Neuronal stem cell (in vitro differentiated cells): ENCODE measurements at regions not wholly inside any gene's neighbourhood (a gene's known extent, or its start where the extent isn't known, plus 50 kb on each side); places are given as distances from the start of the nearest gene placed in this dataset.

Experiments
- DNase-seq: peaks from one replicate; pipeline ENCODE4 v3.0.0-alpha.2; 2013; ENCODE audit warnings: low spot score
- H2AFZ ChIP-seq: one replicate; pipeline ENCODE4 v1.6.1; 2013; ENCODE audit warnings: mild to moderate bottlenecking, low read length, inconsistent platforms
- H2AK5ac ChIP-seq: 2 replicates; pipeline ENCODE4 v1.6.1; 2013; ENCODE audit warnings: low read depth, mild to moderate bottlenecking, inconsistent platforms, low read length, moderate library complexity, mixed read lengths
- H2BK120ac ChIP-seq: 2 replicates; pipeline ENCODE4 v1.6.1; 2013; ENCODE audit warnings: low read depth, mild to moderate bottlenecking, inconsistent platforms, low read length, moderate library complexity, mixed read lengths
- H2BK12ac ChIP-seq: one replicate; pipeline ENCODE4 v1.6.1; 2013; ENCODE audit warnings: low read length, inconsistent platforms
- H2BK15ac ChIP-seq: 2 replicates; pipeline ENCODE4 v1.6.1; 2013; ENCODE audit warnings: mild to moderate bottlenecking, low read length, inconsistent platforms, mixed read lengths
- H2BK5ac ChIP-seq: one replicate; pipeline ENCODE4 v1.6.1; 2013; ENCODE audit warnings: inconsistent platforms, mild to moderate bottlenecking, low read length, moderate library complexity
- H3K14ac ChIP-seq: one replicate; pipeline ENCODE4 v1.6.1; 2013; ENCODE audit warnings: low read length, inconsistent platforms
- H3K18ac ChIP-seq: 2 replicates; pipeline ENCODE4 v1.6.1; 2013; ENCODE audit warnings: low read length, inconsistent platforms
- H3K23ac ChIP-seq: 2 replicates; pipeline ENCODE4 v1.6.1; 2013; ENCODE audit warnings: low read depth, mild to moderate bottlenecking, mixed read lengths, low read length, inconsistent platforms; ENCODE audit not compliant: poor library complexity
- H3K27ac ChIP-seq: replicated peaks from 3 replicates; pipeline ENCODE4 v1.5.1; 2013; ENCODE audit warnings: low read length, inconsistent platforms
- H3K27me3 ChIP-seq, 3 experiments: 2 replicates each; pipeline ENCODE4 v1.6.1; 2013; ENCODE audit warnings: low read length in 3 of 3, mild to moderate bottlenecking in 2 of 3, inconsistent platforms in 1 of 3, low read depth in 1 of 3, mixed read lengths in 1 of 3, moderate library complexity in 1 of 3; ENCODE audit not compliant: control insufficient read depth in 3 of 3, insufficient read depth in 3 of 3
- H3K36me3 ChIP-seq, 2 donors: replicated peaks in 1 of 2; 2 replicates each; pipeline ENCODE4 v1.6.1; 2013; ENCODE audit warnings: low read length in 2 of 2; ENCODE audit not compliant: control insufficient read depth in 2 of 2, insufficient read depth in 2 of 2
- H3K4ac ChIP-seq: 2 replicates; pipeline ENCODE4 v1.6.1; 2013; ENCODE audit warnings: inconsistent platforms, mild to moderate bottlenecking, low read length, moderate library complexity
- H3K4me1 ChIP-seq, 2 donors: 1 replicate in 1 of 2; 2 replicates in 1 of 2; pipeline ENCODE4 v1.6.1; 2013; ENCODE audit warnings: low read length in 2 of 2, low read depth in 1 of 2; ENCODE audit not compliant: control insufficient read depth in 2 of 2, insufficient read depth in 1 of 2
- H3K4me2 ChIP-seq: one replicate; pipeline ENCODE4 v1.6.1; 2013; ENCODE audit warnings: mild to moderate bottlenecking, low read length, inconsistent platforms; ENCODE audit not compliant: insufficient read depth, poor library complexity, severe bottlenecking
- H3K4me3 ChIP-seq, 2 donors: 2 replicates each; pipeline ENCODE4 v1.5.1; 2013; ENCODE audit warnings: low read length in 2 of 2, mild to moderate bottlenecking in 2 of 2, inconsistent platforms in 1 of 2, moderate library complexity in 1 of 2
- H3K79me1 ChIP-seq: one replicate; pipeline ENCODE4 v1.6.1; 2013; ENCODE audit warnings: low read depth, mild to moderate bottlenecking, inconsistent platforms, low read length, moderate library complexity
- H3K9ac ChIP-seq: one replicate; pipeline ENCODE4 v1.6.1; 2013; ENCODE audit warnings: mild to moderate bottlenecking, low read depth, low read length, inconsistent platforms; ENCODE audit not compliant: poor library complexity
- H3K9me3 ChIP-seq, 2 donors: replicated peaks in 1 of 2; 2 replicates each; pipeline versions ENCODE3 to v1.6.1; 2013; ENCODE audit warnings: low read length in 2 of 2, mild to moderate bottlenecking in 2 of 2, inconsistent platforms in 1 of 2, low read depth in 1 of 2, mixed read lengths in 1 of 2, moderate library complexity in 1 of 2; ENCODE audit not compliant: control insufficient read depth in 2 of 2, insufficient read depth in 1 of 2
- H4K8ac ChIP-seq: one replicate; pipeline ENCODE4 v1.6.1; 2013; ENCODE audit warnings: low read depth, mild to moderate bottlenecking, inconsistent platforms, low read length, moderate library complexity
- H4K91ac ChIP-seq: one replicate; pipeline ENCODE4 v1.6.1; 2013; ENCODE audit warnings: low read length, low read depth, mild to moderate bottlenecking, inconsistent platforms; ENCODE audit not compliant: poor library complexity
- WGBS, 2 donors: extraction: QIAGEN DNeasy Blood & Tissue Kit; methylation state at CpG; one replicate each; pipeline ENCODE4 v1.1.7; 2013; ENCODE audit warnings: missing lambda C conversion rate in 2 of 2, mixed read lengths in 1 of 2; ENCODE audit not compliant: insufficient read length in 2 of 2, insufficient replicate concordance in 1 of 2; ENCODE audit errors: extremely low coverage in 2 of 2; 5-methylcytosine and 5-hydroxymethylcytosine counted together

DNA sequence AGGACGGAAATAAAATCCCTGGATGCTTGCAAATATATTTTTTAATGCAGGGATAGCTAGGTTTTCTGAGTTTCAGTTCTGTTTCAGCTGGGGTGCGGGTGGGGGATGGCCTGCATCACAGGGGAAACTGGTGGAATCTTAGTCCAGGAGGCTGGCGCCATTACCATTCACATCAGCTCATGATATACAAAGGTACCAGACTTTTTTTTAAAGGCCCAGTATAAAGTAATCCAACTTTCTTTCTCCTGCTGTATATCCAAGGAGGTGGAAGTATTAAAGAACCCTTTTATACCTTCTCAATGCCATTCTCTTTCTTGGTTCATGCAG lies 343.8 kb downstream of the KCNRG start:
- H3K9ac ChIP-seq, result no peak overlapping the region
- H2BK120ac ChIP-seq, result no peak overlapping the region
- no peak overlapping the region for H2BK15ac ChIP-seq
- H3K18ac ChIP-seq, result no peak overlapping the region
- no peak overlapping the region for H3K23ac ChIP-seq
- peaks cover 0 to 6% of the 10 kb centered on the region in 2 donors for H3K4me1 ChIP-seq
- no peaks in the 10 kb centered on the region for H3K27me3 ChIP-seq
- no peaks in the 10 kb centered on the region for H3K79me1 ChIP-seq
- H3K9me3 ChIP-seq, result no peaks in the 10 kb centered on the region
- H2AFZ ChIP-seq, result no peak overlapping the region
- H3K27ac ChIP-seq, result no peak overlapping the region
- no peak for DNase-seq
- no peak overlapping the region for H4K91ac ChIP-seq
- no peak overlapping the region for H2AK5ac ChIP-seq
- H3K4me3 ChIP-seq, result no peak overlapping the region
- H4K8ac ChIP-seq, result no peak overlapping the region
- no peak overlapping the region for H3K4me2 ChIP-seq
- no peaks in the 10 kb centered on the region for H3K36me3 ChIP-seq
- WGBS, 2 donors, result no CpG with 5 or more reads among the region's 3 CpGs
- no peak overlapping the region for H3K14ac ChIP-seq
- no peak overlapping the region for H2BK12ac ChIP-seq
- H2BK5ac ChIP-seq, result no peak overlapping the region
- no peak overlapping the region for H3K4ac ChIP-seq

DNA sequence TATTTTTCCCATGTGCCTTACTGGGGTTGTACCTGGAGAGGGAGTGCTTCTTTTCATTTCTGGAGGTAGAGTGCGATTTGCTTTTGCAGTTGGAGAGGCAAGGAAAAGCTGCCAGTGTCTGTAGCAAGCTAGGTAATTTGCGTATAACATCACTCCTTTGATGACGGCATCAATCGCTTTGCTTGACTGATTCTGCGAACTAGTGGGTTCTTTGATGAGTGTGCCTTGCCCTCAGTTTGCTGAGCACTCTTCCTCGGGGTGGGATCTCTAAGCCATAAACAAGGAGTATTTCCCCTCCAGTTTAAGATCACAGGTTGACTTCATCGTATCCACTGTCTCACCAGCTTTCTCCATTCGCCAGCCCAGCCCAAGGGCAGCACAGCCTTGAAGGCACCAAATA lies 344.5 kb downstream of the KCNRG start:
- Histone ChIP-seq H3K18ac (no peak overlapping the region), H3K9ac (no peak overlapping the region), H3K4me1 (peaks cover 0 to 5% of the 10 kb centered on the region in 2 donors), H4K8ac (no peak overlapping the region), H3K4me3 (no peak overlapping the region), H2AFZ (no peak overlapping the region), H3K9me3 (no peaks in the 10 kb centered on the region), H3K27ac (no peak overlapping the region), H2BK5ac (no peak overlapping the region), H3K4ac (no peak overlapping the region), H3K4me2 (no peak overlapping the region), H4K91ac (no peak overlapping the region), H3K27me3 (no peaks in the 10 kb centered on the region), H2BK120ac (no peak overlapping the region), H3K36me3 (no peaks in the 10 kb centered on the region), H3K79me1 (no peaks in the 10 kb centered on the region), H3K14ac (no peak overlapping the region), H2AK5ac (no peak overlapping the region), H2BK15ac (no peak overlapping the region), H3K23ac (no peak overlapping the region), H2BK12ac (no peak overlapping the region)
- WGBS, 2 donors, result no CpG with 5 or more reads among the region's 8 CpGs
- no peak for DNase-seq

DNA sequence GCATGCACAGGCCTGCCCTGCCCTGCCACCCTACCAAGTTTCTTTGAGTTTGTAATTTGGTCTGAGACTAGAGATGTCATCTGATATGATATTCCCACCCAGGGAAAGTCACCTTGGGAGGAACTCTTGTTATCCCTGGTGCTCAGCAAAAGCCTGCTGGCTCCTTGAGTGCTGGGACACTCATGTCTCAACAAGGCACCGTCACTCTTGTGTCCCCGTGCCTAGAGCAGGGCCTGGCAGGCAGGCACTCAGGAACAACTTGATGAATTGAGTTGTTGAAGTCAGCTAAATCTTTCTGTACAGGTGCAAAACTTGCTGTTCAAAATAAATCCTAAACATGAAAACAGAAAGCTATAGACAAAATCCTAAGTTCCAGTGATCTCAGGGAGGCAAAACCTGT lies 345.4 kb downstream of the KCNRG start:
- no peak overlapping the region for H2AFZ ChIP-seq
- H3K36me3 ChIP-seq, result no peaks in the 10 kb centered on the region
- H2AK5ac ChIP-seq, result no peak overlapping the region
- no peak overlapping the region for H3K14ac ChIP-seq
- no peak overlapping the region for H2BK5ac ChIP-seq
- no peak overlapping the region for H3K4ac ChIP-seq
- no peak overlapping the region for H2BK12ac ChIP-seq
- H3K4me3 ChIP-seq, result no peak overlapping the region
- H4K91ac ChIP-seq, result no peak overlapping the region
- H2BK15ac ChIP-seq, result no peak overlapping the region
- no peaks in the 10 kb centered on the region for H3K79me1 ChIP-seq
- H2BK120ac ChIP-seq, result no peak overlapping the region
- no peak overlapping the region for H3K4me2 ChIP-seq
- H3K23ac ChIP-seq, result no peak overlapping the region
- H3K9ac ChIP-seq, result no peak overlapping the region
- no peak for DNase-seq
- no peak overlapping the region for H3K18ac ChIP-seq
- H4K8ac ChIP-seq, result no peak overlapping the region
- no peaks in the 10 kb centered on the region for H3K27me3 ChIP-seq
- no peaks in the 10 kb centered on the region for H3K9me3 ChIP-seq
- H3K4me1 ChIP-seq, result peaks cover 0 to 5% of the 10 kb centered on the region in 2 donors
- WGBS, 2 donors, result no CpG with 5 or more reads among the region's 2 CpGs
- no peak overlapping the region for H3K27ac ChIP-seq

DNA sequence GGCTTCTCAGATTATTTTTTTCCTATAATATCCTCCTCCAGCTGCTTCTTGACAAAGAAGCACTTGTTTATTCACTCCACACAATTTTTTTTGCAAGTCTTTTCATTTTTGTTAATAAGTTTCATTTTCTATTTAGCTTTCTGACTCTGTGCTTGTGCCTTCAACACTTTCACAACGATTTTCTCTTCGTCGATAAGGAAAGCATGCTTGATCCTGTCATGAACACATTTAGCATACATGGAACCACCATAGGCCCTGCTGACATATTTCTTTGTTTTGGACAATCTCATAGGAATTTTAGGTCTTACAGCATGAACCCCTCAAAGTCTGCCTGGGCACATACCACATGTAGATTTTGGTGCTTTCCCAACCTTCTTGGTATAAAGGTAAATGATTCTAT lies 346.0 kb downstream of the KCNRG start:
- H2BK5ac ChIP-seq, result no peak overlapping the region
- no peak overlapping the region for H2BK120ac ChIP-seq
- no peak overlapping the region for H2AK5ac ChIP-seq
- H3K4me2 ChIP-seq, result no peak overlapping the region
- H3K4me3 ChIP-seq, result no peak overlapping the region
- no peak overlapping the region for H3K14ac ChIP-seq
- H2BK15ac ChIP-seq, result no peak overlapping the region
- DNase-seq, result no peak
- no peak overlapping the region for H4K91ac ChIP-seq
- H3K27ac ChIP-seq, result no peak overlapping the region
- H3K4me1 ChIP-seq, result peaks cover 0 to 5% of the 10 kb centered on the region in 2 donors
- no peak overlapping the region for H3K9ac ChIP-seq
- H2AFZ ChIP-seq, result no peak overlapping the region
- H3K9me3 ChIP-seq, result no peaks in the 10 kb centered on the region
- H3K18ac ChIP-seq, result no peak overlapping the region
- WGBS, 2 donors, result no CpG with 5 or more reads among the region's 3 CpGs
- no peak overlapping the region for H3K23ac ChIP-seq
- no peaks in the 10 kb centered on the region for H3K79me1 ChIP-seq
- no peaks in the 10 kb centered on the region for H3K27me3 ChIP-seq
- no peaks in the 10 kb centered on the region for H3K36me3 ChIP-seq
- no peak overlapping the region for H2BK12ac ChIP-seq
- no peak overlapping the region for H4K8ac ChIP-seq
- H3K4ac ChIP-seq, result no peak overlapping the region
